ENCODE measurements at regions not wholly inside any gene's neighbourhood (a gene's known extent, or its start where the extent isn't known, plus 50 kb on each side); places are given as distances from the start of the nearest gene placed in this dataset.

DNA sequence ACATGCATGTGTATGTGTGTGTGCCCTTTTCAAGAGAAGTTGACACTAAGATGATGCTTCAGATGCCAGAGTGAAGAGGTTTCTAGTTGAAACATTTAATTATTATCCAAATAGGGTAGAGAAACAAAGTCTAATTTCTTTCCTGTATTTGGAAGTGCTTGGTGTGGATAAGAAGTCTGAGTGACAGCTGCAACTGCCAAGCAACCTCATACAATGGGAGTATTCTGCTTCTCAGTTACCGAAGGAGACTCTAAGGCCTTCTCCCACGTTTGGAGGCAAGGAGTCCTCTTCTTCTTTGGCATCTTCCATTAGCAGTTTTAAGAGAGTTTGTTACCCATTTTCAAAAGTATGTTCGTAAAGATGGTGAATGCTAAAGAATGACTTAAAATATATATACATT lies 82.4 kb downstream of the HDGFL1 start:
- Histone ChIP-seq H3K36me3 (ENCODE audit: insufficient read depth, low read length) (no peaks in the 10 kb centered on the region), H3K27me3 (ENCODE audit: control insufficient read depth in 1 of 2, insufficient read depth in 2 of 2, low read length in 2 of 2) (no peaks in the 10 kb centered on the region), H3K4me3 (ENCODE audit: low read depth in 1 of 2, low read length in 2 of 2) (no peak overlapping the region), H3K9ac (ENCODE audit: low read length) (no peak overlapping the region), H3K27ac (ENCODE audit: low read depth, low read length) (no peak overlapping the region), H3K9me3 (ENCODE audit: low read length) (no peaks in the 10 kb centered on the region), H3K4me1 (ENCODE audit: insufficient read depth, low read length) (peaks cover 7% of the 10 kb centered on the region)

DNA sequence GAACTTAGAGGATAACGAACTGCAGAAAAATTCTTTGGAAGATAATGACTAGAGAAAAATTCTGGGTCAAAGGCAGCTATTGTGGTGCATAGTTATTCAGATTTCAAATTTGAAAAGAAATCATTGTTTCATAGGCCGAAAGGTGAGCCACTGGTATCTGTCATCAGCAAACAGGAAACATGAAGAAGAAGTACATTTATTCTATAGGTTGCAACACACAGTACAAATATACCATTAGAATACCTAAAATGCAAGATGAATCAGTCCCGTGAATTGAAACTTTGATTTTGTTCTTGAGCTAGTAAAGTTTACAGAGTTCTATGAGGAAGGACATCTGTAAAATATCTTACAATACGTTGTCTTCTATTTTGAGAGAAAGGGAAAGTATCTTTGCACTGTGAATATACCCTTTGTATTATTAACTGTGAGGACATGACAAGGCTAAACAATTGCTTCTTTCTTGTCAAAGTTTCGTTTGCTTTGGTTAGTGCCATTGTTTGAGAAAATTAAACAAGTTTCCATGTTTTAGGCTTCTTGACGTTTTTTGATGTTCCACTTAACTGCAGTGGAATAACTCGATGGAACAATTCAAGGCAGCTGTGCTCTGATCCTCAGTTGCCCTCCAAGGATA lies 84.7 kb downstream of the HDGFL1 start:
- no peak overlapping the region for H3K27ac ChIP-seq (ENCODE audit: low read depth, low read length)
- H3K4me1 ChIP-seq (ENCODE audit: insufficient read depth, low read length), result peaks cover 12% of the 10 kb centered on the region
- no peaks in the 10 kb centered on the region for H3K27me3 ChIP-seq (ENCODE audit: control insufficient read depth in 1 of 2, insufficient read depth in 2 of 2, low read length in 2 of 2)
- no peaks in the 10 kb centered on the region for H3K9me3 ChIP-seq (ENCODE audit: low read length)
- H3K4me3 ChIP-seq (ENCODE audit: low read depth in 1 of 2, low read length in 2 of 2), result no peak overlapping the region
- no peaks in the 10 kb centered on the region for H3K36me3 ChIP-seq (ENCODE audit: insufficient read depth, low read length)
- H3K9ac ChIP-seq (ENCODE audit: low read length), result no peak overlapping the region

DNA sequence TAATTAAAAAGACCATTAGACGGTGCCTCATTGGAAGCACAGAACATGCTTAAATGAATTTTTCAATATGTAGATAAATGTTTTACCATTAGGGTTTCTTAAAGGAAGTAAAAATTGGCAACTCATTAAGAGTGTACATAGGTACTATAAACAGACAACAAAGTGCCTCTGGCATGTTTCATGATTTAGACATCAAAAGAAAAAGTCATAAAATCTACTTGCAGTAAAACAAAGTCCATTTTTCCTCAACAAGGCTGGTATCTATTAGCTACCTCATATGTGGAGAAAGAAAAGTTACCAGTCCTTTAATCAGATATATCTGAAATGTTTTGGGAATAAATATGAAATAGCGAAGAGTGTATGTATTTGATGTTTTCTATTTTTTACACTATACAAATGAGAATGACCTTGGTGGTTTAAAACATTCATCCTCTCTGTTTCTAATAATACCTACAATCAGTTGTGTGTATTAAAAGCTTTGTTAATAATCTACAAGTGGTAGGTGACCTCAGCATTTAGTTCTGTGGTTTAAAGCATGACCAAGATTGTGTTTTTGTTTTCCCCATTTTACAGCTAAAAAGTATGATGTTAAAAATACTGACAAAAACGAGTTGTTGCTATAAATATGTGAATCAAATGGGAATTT lies 87.5 kb downstream of the HDGFL1 start:
- Histone ChIP-seq H3K27me3 (ENCODE audit: control insufficient read depth in 1 of 2, insufficient read depth in 2 of 2, low read length in 2 of 2) (no peaks in the 10 kb centered on the region), H3K36me3 (ENCODE audit: insufficient read depth, low read length) (no peaks in the 10 kb centered on the region), H3K4me3 (ENCODE audit: low read depth in 1 of 2, low read length in 2 of 2) (no peak overlapping the region), H3K4me1 (ENCODE audit: insufficient read depth, low read length) (peaks cover 12% of the 10 kb centered on the region), H3K9me3 (ENCODE audit: low read length) (no peaks in the 10 kb centered on the region), H3K9ac (ENCODE audit: low read length) (no peak overlapping the region), H3K27ac (ENCODE audit: low read depth, low read length) (no peak overlapping the region)

DNA sequence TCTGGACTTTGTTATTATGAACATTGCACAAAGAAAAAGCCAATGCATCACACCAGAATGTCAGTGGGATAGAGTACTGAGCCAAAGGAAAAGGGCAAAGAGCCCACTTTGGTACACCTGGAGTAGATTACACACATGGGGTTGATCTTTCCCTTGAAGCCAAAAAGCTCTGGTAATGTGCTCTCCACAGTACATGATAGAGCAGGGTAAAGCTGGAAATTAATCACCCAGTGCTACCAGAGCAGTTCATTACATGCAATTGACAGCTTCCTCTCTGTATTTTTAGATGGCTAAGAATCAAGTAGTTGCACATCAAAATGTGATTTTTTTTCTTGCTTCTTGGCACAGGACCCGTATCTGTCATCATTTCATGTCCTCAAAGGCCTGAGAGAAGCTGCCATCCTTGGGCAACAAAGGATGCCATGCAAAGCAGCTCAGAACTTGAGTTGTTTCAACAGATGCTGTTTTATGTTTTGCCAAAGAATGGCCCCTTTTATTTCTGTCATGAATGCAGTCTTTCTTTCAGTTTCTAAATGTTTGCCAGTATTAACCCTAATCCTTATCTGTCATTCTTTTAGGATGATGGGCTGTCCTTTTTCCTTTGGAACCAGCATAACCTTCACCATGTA lies 88.1 kb downstream of the HDGFL1 start:
- Histone ChIP-seq H3K4me1 (ENCODE audit: insufficient read depth, low read length) (peaks cover 12% of the 10 kb centered on the region), H3K27me3 (ENCODE audit: control insufficient read depth in 1 of 2, insufficient read depth in 2 of 2, low read length in 2 of 2) (no peaks in the 10 kb centered on the region), H3K4me3 (ENCODE audit: low read depth in 1 of 2, low read length in 2 of 2) (no peak overlapping the region), H3K9ac (ENCODE audit: low read length) (no peak overlapping the region), H3K9me3 (ENCODE audit: low read length) (no peaks in the 10 kb centered on the region), H3K36me3 (ENCODE audit: insufficient read depth, low read length) (no peaks in the 10 kb centered on the region), H3K27ac (ENCODE audit: low read depth, low read length) (no peak overlapping the region)

DNA sequence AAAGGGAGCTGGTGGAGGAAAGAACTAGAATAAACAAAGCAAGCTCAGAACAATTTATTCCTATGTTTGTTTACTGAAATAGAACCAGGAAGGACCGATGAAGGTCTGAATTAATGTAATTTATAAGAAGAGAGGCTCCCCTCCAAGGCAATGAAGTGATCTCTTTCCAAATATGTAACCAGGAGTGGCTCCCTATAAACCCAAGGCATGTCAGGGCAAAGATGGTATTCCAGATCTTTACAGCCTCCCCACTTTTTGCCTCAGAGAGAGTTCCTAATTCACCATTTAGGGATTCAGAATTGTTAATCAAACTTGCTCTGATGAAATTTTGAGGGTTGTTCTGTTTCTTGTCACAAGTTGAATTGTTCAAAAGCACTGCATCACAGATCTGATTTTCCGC lies 88.8 kb downstream of the HDGFL1 start:
- Histone ChIP-seq H3K9ac (ENCODE audit: low read length) (no peak overlapping the region), H3K27ac (ENCODE audit: low read depth, low read length) (no peak overlapping the region)

DNA sequence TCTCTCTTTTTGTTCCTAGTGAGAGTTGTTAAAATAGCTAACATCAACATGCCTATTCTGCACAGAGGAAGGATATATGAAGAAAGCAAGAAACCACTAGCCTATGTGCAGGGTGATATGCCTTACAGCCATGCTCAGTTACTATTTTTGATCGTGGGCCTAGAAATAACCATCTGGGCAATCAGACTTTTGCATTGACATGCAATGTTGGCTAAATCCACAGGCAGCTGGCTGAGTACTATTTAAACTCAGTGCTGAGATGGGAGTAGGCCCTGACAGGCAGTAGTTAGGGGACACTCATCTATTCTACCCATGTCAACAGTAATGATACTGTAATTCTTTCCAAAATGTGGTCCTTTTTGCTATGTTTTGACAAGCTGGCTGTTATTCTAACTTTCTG lies 89.6 kb downstream of the HDGFL1 start:
- Histone ChIP-seq H3K9ac (ENCODE audit: low read length) (no peak overlapping the region), H3K4me3 (ENCODE audit: low read depth in 1 of 2, low read length in 2 of 2) (no peak overlapping the region), H3K4me1 (ENCODE audit: insufficient read depth, low read length) (peaks cover 12% of the 10 kb centered on the region), H3K36me3 (ENCODE audit: insufficient read depth, low read length) (no peaks in the 10 kb centered on the region), H3K27me3 (ENCODE audit: control insufficient read depth in 1 of 2, insufficient read depth in 2 of 2, low read length in 2 of 2) (no peaks in the 10 kb centered on the region), H3K27ac (ENCODE audit: low read depth, low read length) (no peak overlapping the region), H3K9me3 (ENCODE audit: low read length) (no peaks in the 10 kb centered on the region)

More for the DNA sequence above, 88.8 kb downstream of the HDGFL1 start:
- no peaks in the 10 kb centered on the region for H3K27me3 ChIP-seq (ENCODE audit: control insufficient read depth in 1 of 2, insufficient read depth in 2 of 2, low read length in 2 of 2)
- H3K36me3 ChIP-seq (ENCODE audit: insufficient read depth, low read length), result no peaks in the 10 kb centered on the region
- H3K4me1 ChIP-seq (ENCODE audit: insufficient read depth, low read length), result peaks cover 12% of the 10 kb centered on the region
- H3K4me3 ChIP-seq (ENCODE audit: low read depth in 1 of 2, low read length in 2 of 2), result no peak overlapping the region
- no peaks in the 10 kb centered on the region for H3K9me3 ChIP-seq (ENCODE audit: low read length)

DNA sequence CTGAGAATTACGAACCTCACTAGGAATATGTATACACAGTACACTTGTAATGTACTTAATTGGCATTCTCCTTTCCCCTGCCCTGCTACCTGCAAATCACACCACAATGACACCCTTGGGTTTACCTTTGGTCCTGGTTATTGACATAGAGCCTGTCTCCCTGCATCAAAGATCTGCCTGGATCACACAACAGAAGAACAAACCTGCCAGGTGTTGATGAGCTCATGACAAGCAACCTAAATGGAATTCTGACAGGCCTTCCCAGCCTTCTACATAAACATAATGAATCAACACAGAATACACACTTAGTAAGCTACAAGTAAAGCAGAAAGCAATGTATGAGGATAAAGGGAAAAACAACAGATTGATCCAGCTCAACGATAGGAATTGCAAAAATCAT lies 95.6 kb downstream of the HDGFL1 start:
- Histone ChIP-seq H3K4me3 (ENCODE audit: low read depth in 1 of 2, low read length in 2 of 2) (no peak overlapping the region), H3K27ac (ENCODE audit: low read depth, low read length) (no peak overlapping the region), H3K9ac (ENCODE audit: low read length) (no peak overlapping the region)

DNA sequence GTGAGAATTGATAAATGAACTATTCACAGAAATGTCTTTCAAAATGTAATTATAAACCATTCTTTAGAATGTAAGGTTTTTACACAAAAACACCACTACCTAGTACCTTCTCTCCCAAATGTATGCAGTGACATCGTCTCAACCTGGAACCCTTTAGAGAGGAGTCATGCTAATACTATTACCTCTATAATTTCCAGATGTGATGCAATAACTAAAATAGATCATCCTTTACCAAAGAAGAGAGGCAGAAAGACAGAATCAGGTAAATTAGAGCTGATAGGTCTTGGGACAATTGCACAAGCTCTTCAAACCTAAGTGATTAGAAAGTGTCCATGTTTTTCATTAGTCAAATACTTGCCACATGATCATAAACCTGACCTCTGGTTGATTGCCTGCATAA lies 96.7 kb downstream of the HDGFL1 start:
- no peaks in the 10 kb centered on the region for H3K36me3 ChIP-seq (ENCODE audit: insufficient read depth, low read length)
- H3K9me3 ChIP-seq (ENCODE audit: low read length), result no peaks in the 10 kb centered on the region
- H3K27me3 ChIP-seq (ENCODE audit: control insufficient read depth in 1 of 2, insufficient read depth in 2 of 2, low read length in 2 of 2), result no peaks in the 10 kb centered on the region
- H3K27ac ChIP-seq (ENCODE audit: low read depth, low read length), result no peak overlapping the region
- H3K9ac ChIP-seq (ENCODE audit: low read length), result no peak overlapping the region
- no peaks in the 10 kb centered on the region for H3K4me1 ChIP-seq (ENCODE audit: insufficient read depth, low read length)
- no peak overlapping the region for H3K4me3 ChIP-seq (ENCODE audit: low read depth in 1 of 2, low read length in 2 of 2)

More for the DNA sequence above, 95.6 kb downstream of the HDGFL1 start:
- Histone ChIP-seq H3K27me3 (ENCODE audit: control insufficient read depth in 1 of 2, insufficient read depth in 2 of 2, low read length in 2 of 2) (no peaks in the 10 kb centered on the region), H3K4me1 (ENCODE audit: insufficient read depth, low read length) (no peaks in the 10 kb centered on the region), H3K36me3 (ENCODE audit: insufficient read depth, low read length) (no peaks in the 10 kb centered on the region), H3K9me3 (ENCODE audit: low read length) (no peaks in the 10 kb centered on the region)

DNA sequence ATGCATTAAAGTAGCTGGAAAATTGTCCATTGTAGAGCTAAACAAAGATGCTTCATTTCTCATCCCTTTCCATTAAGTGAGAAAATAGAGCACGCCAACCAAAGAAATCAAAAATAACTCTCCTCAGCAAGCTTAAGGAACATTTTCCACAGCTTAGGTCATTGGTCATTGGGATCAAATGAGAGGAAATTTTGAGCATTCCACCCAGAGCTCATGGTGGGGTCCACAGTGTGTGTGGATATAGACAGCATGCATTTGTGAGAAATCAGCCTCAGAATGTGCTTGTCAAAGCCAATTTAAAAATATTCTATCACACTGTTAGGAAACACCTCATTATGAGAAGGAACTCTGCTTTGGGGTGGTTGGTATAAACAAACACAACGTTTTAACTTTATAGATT lies 97.2 kb downstream of the HDGFL1 start:
- no peak overlapping the region for H3K9ac ChIP-seq (ENCODE audit: low read length)
- H3K9me3 ChIP-seq (ENCODE audit: low read length), result no peaks in the 10 kb centered on the region
- no peak overlapping the region for H3K4me3 ChIP-seq (ENCODE audit: low read depth in 1 of 2, low read length in 2 of 2)
- H3K36me3 ChIP-seq (ENCODE audit: insufficient read depth, low read length), result no peaks in the 10 kb centered on the region
- no peaks in the 10 kb centered on the region for H3K4me1 ChIP-seq (ENCODE audit: insufficient read depth, low read length)
- H3K27me3 ChIP-seq (ENCODE audit: control insufficient read depth in 1 of 2, insufficient read depth in 2 of 2, low read length in 2 of 2), result no peaks in the 10 kb centered on the region
- no peak overlapping the region for H3K27ac ChIP-seq (ENCODE audit: low read depth, low read length)

DNA sequence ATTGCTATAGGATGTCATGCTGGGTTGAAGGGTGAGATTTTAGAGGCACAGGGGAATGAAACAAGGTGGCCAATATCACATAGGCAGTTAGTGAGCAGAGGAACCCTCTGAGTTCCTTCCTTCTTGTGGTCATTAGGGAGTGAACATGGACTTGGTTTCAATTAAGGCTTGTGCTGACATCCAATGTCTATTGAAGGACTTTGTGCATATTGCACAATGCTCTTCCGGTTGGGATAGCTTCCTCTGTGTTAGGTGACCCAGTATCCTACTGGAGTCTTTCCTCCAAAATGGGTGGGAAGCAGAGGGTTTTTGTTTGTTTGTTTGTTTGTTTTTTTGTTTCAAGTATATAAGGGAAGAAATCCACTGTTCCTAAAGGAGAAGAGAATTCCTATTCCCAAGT lies 98.5 kb downstream of the HDGFL1 start:
- H3K9ac ChIP-seq (ENCODE audit: low read length), result no peak overlapping the region
- H3K36me3 ChIP-seq (ENCODE audit: insufficient read depth, low read length), result no peaks in the 10 kb centered on the region
- H3K4me3 ChIP-seq (ENCODE audit: low read depth in 1 of 2, low read length in 2 of 2), result no peak overlapping the region
- no peaks in the 10 kb centered on the region for H3K4me1 ChIP-seq (ENCODE audit: insufficient read depth, low read length)
- no peaks in the 10 kb centered on the region for H3K9me3 ChIP-seq (ENCODE audit: low read length)
- no peak overlapping the region for H3K27ac ChIP-seq (ENCODE audit: low read depth, low read length)
- no peaks in the 10 kb centered on the region for H3K27me3 ChIP-seq (ENCODE audit: control insufficient read depth in 1 of 2, insufficient read depth in 2 of 2, low read length in 2 of 2)

DNA sequence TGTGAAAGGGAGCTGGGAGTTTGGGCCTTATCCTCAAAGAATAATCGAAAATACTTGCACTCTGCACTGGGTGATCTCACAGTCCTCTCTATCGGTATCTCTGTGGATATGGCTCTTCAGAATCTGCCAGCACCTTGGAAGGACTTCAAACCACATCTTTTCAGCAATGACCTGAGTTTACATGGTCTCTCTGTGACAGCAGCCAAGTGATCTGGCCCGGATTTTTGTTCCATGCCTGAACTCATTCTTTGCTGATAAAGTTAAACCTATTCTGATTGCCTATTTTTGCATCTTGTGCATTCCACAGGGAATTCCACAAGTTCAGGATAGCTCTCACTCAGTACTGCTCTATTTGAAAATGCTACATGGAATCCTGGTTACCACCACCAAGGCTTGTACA lies 98.9 kb downstream of the HDGFL1 start:
- H3K36me3 ChIP-seq (ENCODE audit: insufficient read depth, low read length), result no peaks in the 10 kb centered on the region
- no peaks in the 10 kb centered on the region for H3K4me1 ChIP-seq (ENCODE audit: insufficient read depth, low read length)

DNA sequence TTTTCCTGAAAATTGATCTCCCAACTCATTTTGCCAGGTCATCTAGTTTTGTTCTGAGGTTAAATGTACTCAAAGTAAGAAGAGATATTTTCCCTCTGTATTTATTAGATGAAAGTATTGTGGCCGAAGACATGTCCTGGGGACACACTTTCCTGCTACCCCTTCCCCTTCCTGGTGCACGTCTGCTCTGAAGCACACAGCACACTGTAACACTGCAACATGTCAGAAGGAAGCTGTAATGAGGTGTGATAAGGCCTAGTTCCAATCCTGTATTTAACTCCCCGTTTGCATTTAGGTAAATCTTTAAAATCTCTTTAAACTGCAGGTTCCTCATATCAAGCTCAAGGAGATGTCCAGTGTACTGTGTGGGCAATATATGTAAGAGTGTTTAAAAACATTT lies 99.4 kb downstream of the HDGFL1 start:
- Histone ChIP-seq H3K4me1 (ENCODE audit: insufficient read depth, low read length) (no peaks in the 10 kb centered on the region), H3K36me3 (ENCODE audit: insufficient read depth, low read length) (no peaks in the 10 kb centered on the region), H3K4me3 (ENCODE audit: low read depth in 1 of 2, low read length in 2 of 2) (no peak overlapping the region), H3K27me3 (ENCODE audit: control insufficient read depth in 1 of 2, insufficient read depth in 2 of 2, low read length in 2 of 2) (no peaks in the 10 kb centered on the region), H3K9me3 (ENCODE audit: low read length) (no peaks in the 10 kb centered on the region), H3K27ac (ENCODE audit: low read depth, low read length) (no peak overlapping the region), H3K9ac (ENCODE audit: low read length) (no peak overlapping the region)

More for the DNA sequence above, 98.9 kb downstream of the HDGFL1 start:
- Histone ChIP-seq H3K9ac (ENCODE audit: low read length) (no peak overlapping the region), H3K9me3 (ENCODE audit: low read length) (no peaks in the 10 kb centered on the region), H3K27me3 (ENCODE audit: control insufficient read depth in 1 of 2, insufficient read depth in 2 of 2, low read length in 2 of 2) (no peaks in the 10 kb centered on the region), H3K4me3 (ENCODE audit: low read depth in 1 of 2, low read length in 2 of 2) (no peak overlapping the region), H3K27ac (ENCODE audit: low read depth, low read length) (no peak overlapping the region)

Measured in muscle layer of colon (tissue), 2 donors.